SH-SY5Y (cell line): ENCODE measurements at regions not wholly inside any gene's neighbourhood (a gene's known extent, or its start where the extent isn't known, plus 50 kb on each side); places are given as distances from the start of the nearest gene placed in this dataset.

ENCODE experiments used
- GATA2 ChIP-seq: IDR thresholded peaks from 2 replicates; pipeline ENCODE4 v1.6.1; 2011; ENCODE audit warnings: mild to moderate bottlenecking, low read depth, low read length
- GATA3 ChIP-seq: IDR thresholded peaks from 2 replicates; pipeline ENCODE4 v1.6.1; 2011; ENCODE audit warnings: low read depth, mild to moderate bottlenecking, low read length, moderate library complexity

- TF ChIP-seq GATA2 (no peak), GATA3 (no peak)
Observed at GRCh38 chr2:37857575-37858399, 67.3 kb upstream of the RMDN2 start.
